ENCODE measurements at regions not wholly inside any gene's neighbourhood (a gene's known extent, or its start where the extent isn't known, plus 50 kb on each side); places are given as distances from the start of the nearest gene placed in this dataset.
A peak's percentile ranks its signal among the peaks of the same experiment; 100 is the strongest.

DNA sequence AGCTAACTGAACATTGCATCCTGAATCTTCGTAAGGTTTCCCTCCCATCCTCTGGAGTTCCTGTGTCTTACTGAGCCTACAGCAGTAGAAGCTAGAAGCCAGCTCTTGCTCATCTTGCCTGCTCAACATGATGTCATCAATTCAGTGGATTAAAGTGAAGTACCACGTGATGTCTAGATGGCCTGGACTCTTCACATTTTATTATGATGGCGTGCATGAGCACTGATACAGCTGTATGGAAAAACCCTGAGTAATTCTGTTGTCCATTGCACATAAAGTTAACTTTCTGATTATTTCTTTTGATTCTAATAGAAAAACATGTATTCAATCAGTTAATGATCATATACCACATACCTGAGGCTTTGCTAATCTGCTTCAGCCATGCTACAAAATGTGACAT, 2387.7 kb upstream of the TENM3 start:
- TF ChIP-seq, protein P1, sequence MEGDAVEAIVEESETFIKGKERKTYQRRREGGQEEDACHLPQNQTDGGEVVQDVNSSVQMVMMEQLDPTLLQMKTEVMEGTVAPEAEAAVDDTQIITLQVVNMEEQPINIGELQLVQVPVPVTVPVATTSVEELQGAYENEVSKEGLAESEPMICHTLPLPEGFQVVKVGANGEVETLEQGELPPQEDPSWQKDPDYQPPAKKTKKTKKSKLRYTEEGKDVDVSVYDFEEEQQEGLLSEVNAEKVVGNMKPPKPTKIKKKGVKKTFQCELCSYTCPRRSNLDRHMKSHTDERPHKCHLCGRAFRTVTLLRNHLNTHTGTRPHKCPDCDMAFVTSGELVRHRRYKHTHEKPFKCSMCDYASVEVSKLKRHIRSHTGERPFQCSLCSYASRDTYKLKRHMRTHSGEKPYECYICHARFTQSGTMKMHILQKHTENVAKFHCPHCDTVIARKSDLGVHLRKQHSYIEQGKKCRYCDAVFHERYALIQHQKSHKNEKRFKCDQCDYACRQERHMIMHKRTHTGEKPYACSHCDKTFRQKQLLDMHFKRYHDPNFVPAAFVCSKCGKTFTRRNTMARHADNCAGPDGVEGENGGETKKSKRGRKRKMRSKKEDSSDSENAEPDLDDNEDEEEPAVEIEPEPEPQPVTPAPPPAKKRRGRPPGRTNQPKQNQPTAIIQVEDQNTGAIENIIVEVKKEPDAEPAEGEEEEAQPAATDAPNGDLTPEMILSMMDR (IDR thresholded peaks at IDR 0.05; ENCODE audit: low read depth, low read length, missing control alignments): no peak
- H3K4me3 ChIP-seq (ENCODE audit: low read depth, low read length): no peak overlapping the region
- DNase-seq (ENCODE audit: low read depth): no peak
- in situ Hi-C loops (cut with HindIII; ENCODE audit: low sequenced_read_pairs): no loop called here

DNA sequence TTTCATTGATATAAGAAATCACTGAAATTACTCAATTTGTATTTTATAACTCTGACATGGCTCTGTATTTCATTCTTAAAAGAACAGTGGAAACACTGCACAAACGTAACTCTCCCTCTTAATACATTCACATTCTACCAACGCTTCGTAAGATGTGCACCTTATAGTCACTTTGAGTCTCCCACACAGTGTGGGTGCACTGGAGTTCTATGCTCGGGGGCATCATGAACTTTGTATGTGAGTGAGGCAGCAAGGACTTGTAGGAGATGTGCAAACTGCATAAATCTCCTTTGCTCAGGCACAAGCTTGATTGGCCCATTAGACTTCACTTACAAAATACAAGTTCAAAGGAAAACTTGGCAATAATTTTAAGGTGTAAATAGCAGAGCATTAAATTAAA, 2385.0 kb upstream of the TENM3 start:
- no peak overlapping the region for H3K4me3 ChIP-seq (ENCODE audit: low read depth, low read length)
- TF ChIP-seq, protein P1 (IDR thresholded peaks at IDR 0.05; ENCODE audit: low read depth, low read length, missing control alignments): no peak
- no peak for DNase-seq (ENCODE audit: low read depth)
- in situ Hi-C loops (cut with HindIII; ENCODE audit: low sequenced_read_pairs): no loop called here

DNA sequence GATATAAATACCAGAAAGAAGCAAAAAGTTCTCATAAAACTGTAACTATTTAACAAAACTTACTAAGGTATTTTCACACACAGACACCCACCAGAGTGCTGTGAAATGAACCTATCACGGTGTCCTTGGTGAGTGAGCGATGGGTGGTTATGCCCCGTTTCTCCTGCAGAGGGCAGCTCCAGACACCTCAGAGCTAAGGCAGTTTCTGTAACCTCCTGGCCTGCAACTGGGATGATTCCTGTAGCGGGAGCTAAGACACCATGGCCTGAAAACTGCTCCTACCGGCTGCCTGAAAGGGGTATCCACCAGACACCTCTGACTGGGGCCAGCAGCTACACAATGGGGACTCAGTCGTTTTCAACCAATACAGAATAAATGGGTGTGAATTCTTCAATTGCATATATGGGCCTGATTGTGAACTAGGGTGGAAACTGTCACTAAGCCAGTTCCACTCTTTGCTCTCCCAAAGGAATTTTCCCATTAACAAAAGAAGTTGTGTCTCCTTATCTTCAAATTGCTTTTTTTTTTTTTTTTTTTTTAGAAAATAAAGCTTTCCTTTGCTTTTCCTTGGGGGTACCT, 2375.8 kb upstream of the TENM3 start:
- no peak for DNase-seq (ENCODE audit: low read depth)
- in situ Hi-C loops (cut with HindIII; ENCODE audit: low sequenced_read_pairs): no loop called here
- H3K4me3 ChIP-seq (ENCODE audit: low read depth, low read length): no peak overlapping the region
- TF ChIP-seq, protein P1 (IDR thresholded peaks at IDR 0.05; ENCODE audit: low read depth, low read length, missing control alignments): peak; percentile 69

DNA sequence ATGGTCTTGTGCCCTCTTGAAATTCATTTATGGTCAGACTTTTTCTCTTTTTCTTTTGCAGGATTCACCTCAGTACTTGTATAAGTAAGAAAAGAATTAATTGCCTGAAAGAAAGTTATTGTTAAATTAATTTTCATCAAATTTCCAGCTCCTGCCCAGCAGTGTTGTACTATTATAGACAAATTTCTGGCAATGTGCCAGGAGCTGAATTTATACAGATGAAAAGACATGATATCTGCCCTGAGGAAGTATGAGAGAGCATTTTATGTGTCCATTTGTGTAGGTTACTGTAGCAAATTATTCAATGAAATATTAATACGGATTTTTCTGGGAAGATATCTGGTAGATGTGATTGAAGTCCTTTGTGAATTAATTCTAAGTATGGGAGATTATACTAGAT, 2371.5 kb upstream of the TENM3 start:
- DNase-seq (ENCODE audit: low read depth): no peak
- no peak overlapping the region for H3K4me3 ChIP-seq (ENCODE audit: low read depth, low read length)
- in situ Hi-C loops (cut with HindIII; ENCODE audit: low sequenced_read_pairs): no loop called here
- TF ChIP-seq, protein P1 (IDR thresholded peaks at IDR 0.05; ENCODE audit: low read depth, low read length, missing control alignments): no peak

DNA sequence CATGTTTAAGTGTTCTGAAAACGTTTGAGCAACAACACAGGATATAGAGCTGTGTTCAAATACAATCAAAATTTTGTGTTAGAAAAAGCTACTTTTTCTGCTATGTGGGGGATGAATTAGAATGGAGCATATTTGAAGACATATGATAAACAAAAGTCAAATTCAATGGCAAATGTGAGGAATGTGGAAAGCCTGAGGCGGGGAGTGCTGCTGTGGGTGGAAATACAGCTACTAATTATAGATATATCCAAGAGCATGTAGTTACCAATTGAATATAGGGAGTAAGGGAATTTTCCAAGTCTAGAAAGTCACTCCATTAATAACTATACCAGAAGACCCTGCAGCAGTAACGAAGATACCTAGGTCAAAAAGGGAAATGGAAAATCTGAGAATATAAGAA, 2370.4 kb upstream of the TENM3 start:
- TF ChIP-seq, protein P1 (IDR thresholded peaks at IDR 0.05; ENCODE audit: low read depth, low read length, missing control alignments): no peak
- no peak overlapping the region for H3K4me3 ChIP-seq (ENCODE audit: low read depth, low read length)
- no peak for DNase-seq (ENCODE audit: low read depth)
- in situ Hi-C loops (cut with HindIII; ENCODE audit: low sequenced_read_pairs): no loop called here

DNA sequence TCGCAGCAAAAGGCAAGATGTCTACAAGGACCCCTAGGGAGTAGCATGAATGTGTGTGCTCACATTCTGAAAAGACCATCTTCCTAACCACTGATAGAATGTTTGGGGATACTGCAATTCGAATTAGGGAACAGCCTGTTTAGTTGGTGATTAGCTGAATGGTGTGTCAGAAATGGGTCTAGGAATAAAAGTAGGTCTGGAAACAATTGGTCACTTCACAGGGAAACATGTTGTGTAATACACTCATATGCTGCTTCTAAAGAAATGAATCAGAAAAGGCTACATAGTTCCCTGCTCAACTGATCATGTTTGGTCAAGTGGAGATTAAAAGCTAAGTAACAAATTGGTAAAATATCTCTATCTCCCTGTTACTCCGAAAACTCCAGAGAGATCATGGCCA, 2362.4 kb upstream of the TENM3 start:
- DNase-seq (ENCODE audit: low read depth): no peak
- in situ Hi-C loops (cut with HindIII; ENCODE audit: low sequenced_read_pairs): no loop called here
- H3K4me3 ChIP-seq (ENCODE audit: low read depth, low read length): no peak overlapping the region
- TF ChIP-seq, protein P1 (IDR thresholded peaks at IDR 0.05; ENCODE audit: low read depth, low read length, missing control alignments): no peak

All from astrocyte of the cerebellum (primary cell).